Neuronal stem cell (in vitro differentiated cells): ENCODE measurements at regions not wholly inside any gene's neighbourhood (a gene's known extent, or its start where the extent isn't known, plus 50 kb on each side); places are given as distances from the start of the nearest gene placed in this dataset.

Source experiments
- DNase-seq: peaks from one replicate; pipeline ENCODE4 v3.0.0-alpha.2; 2013; ENCODE audit warnings: low spot score
- H2AFZ ChIP-seq: one replicate; pipeline ENCODE4 v1.6.1; 2013; ENCODE audit warnings: mild to moderate bottlenecking, low read length, inconsistent platforms
- H2AK5ac ChIP-seq: 2 replicates; pipeline ENCODE4 v1.6.1; 2013; ENCODE audit warnings: low read depth, mild to moderate bottlenecking, inconsistent platforms, low read length, moderate library complexity, mixed read lengths
- H2BK120ac ChIP-seq: 2 replicates; pipeline ENCODE4 v1.6.1; 2013; ENCODE audit warnings: low read depth, mild to moderate bottlenecking, inconsistent platforms, low read length, moderate library complexity, mixed read lengths
- H2BK12ac ChIP-seq: one replicate; pipeline ENCODE4 v1.6.1; 2013; ENCODE audit warnings: low read length, inconsistent platforms
- H2BK15ac ChIP-seq: 2 replicates; pipeline ENCODE4 v1.6.1; 2013; ENCODE audit warnings: mild to moderate bottlenecking, low read length, inconsistent platforms, mixed read lengths
- H2BK5ac ChIP-seq: one replicate; pipeline ENCODE4 v1.6.1; 2013; ENCODE audit warnings: inconsistent platforms, mild to moderate bottlenecking, low read length, moderate library complexity
- H3K14ac ChIP-seq: one replicate; pipeline ENCODE4 v1.6.1; 2013; ENCODE audit warnings: low read length, inconsistent platforms
- H3K18ac ChIP-seq: 2 replicates; pipeline ENCODE4 v1.6.1; 2013; ENCODE audit warnings: low read length, inconsistent platforms
- H3K23ac ChIP-seq: 2 replicates; pipeline ENCODE4 v1.6.1; 2013; ENCODE audit warnings: low read depth, mild to moderate bottlenecking, mixed read lengths, low read length, inconsistent platforms; ENCODE audit not compliant: poor library complexity
- H3K27ac ChIP-seq: replicated peaks from 3 replicates; pipeline ENCODE4 v1.5.1; 2013; ENCODE audit warnings: low read length, inconsistent platforms
- H3K27me3 ChIP-seq, 3 experiments: 2 replicates each; pipeline ENCODE4 v1.6.1; 2013; ENCODE audit warnings: low read length in 3 of 3, mild to moderate bottlenecking in 2 of 3, inconsistent platforms in 1 of 3, low read depth in 1 of 3, mixed read lengths in 1 of 3, moderate library complexity in 1 of 3; ENCODE audit not compliant: control insufficient read depth in 3 of 3, insufficient read depth in 3 of 3
- H3K36me3 ChIP-seq, 2 donors: replicated peaks in 1 of 2; 2 replicates each; pipeline ENCODE4 v1.6.1; 2013; ENCODE audit warnings: low read length in 2 of 2; ENCODE audit not compliant: control insufficient read depth in 2 of 2, insufficient read depth in 2 of 2
- H3K4ac ChIP-seq: 2 replicates; pipeline ENCODE4 v1.6.1; 2013; ENCODE audit warnings: inconsistent platforms, mild to moderate bottlenecking, low read length, moderate library complexity
- H3K4me1 ChIP-seq, 2 donors: 1 replicate in 1 of 2; 2 replicates in 1 of 2; pipeline ENCODE4 v1.6.1; 2013; ENCODE audit warnings: low read length in 2 of 2, low read depth in 1 of 2; ENCODE audit not compliant: control insufficient read depth in 2 of 2, insufficient read depth in 1 of 2
- H3K4me2 ChIP-seq: one replicate; pipeline ENCODE4 v1.6.1; 2013; ENCODE audit warnings: mild to moderate bottlenecking, low read length, inconsistent platforms; ENCODE audit not compliant: insufficient read depth, poor library complexity, severe bottlenecking
- H3K4me3 ChIP-seq, 2 donors: 2 replicates each; pipeline ENCODE4 v1.5.1; 2013; ENCODE audit warnings: low read length in 2 of 2, mild to moderate bottlenecking in 2 of 2, inconsistent platforms in 1 of 2, moderate library complexity in 1 of 2
- H3K79me1 ChIP-seq: one replicate; pipeline ENCODE4 v1.6.1; 2013; ENCODE audit warnings: low read depth, mild to moderate bottlenecking, inconsistent platforms, low read length, moderate library complexity
- H3K9ac ChIP-seq: one replicate; pipeline ENCODE4 v1.6.1; 2013; ENCODE audit warnings: mild to moderate bottlenecking, low read depth, low read length, inconsistent platforms; ENCODE audit not compliant: poor library complexity
- H3K9me3 ChIP-seq, 2 donors: replicated peaks in 1 of 2; 2 replicates each; pipeline versions ENCODE3 to v1.6.1; 2013; ENCODE audit warnings: low read length in 2 of 2, mild to moderate bottlenecking in 2 of 2, inconsistent platforms in 1 of 2, low read depth in 1 of 2, mixed read lengths in 1 of 2, moderate library complexity in 1 of 2; ENCODE audit not compliant: control insufficient read depth in 2 of 2, insufficient read depth in 1 of 2
- H4K8ac ChIP-seq: one replicate; pipeline ENCODE4 v1.6.1; 2013; ENCODE audit warnings: low read depth, mild to moderate bottlenecking, inconsistent platforms, low read length, moderate library complexity
- H4K91ac ChIP-seq: one replicate; pipeline ENCODE4 v1.6.1; 2013; ENCODE audit warnings: low read length, low read depth, mild to moderate bottlenecking, inconsistent platforms; ENCODE audit not compliant: poor library complexity
- WGBS, 2 donors: extraction: QIAGEN DNeasy Blood & Tissue Kit; methylation state at CpG; one replicate each; pipeline ENCODE4 v1.1.7; 2013; ENCODE audit warnings: missing lambda C conversion rate in 2 of 2, mixed read lengths in 1 of 2; ENCODE audit not compliant: insufficient read length in 2 of 2, insufficient replicate concordance in 1 of 2; ENCODE audit errors: extremely low coverage in 2 of 2; 5-methylcytosine and 5-hydroxymethylcytosine counted together

DNA sequence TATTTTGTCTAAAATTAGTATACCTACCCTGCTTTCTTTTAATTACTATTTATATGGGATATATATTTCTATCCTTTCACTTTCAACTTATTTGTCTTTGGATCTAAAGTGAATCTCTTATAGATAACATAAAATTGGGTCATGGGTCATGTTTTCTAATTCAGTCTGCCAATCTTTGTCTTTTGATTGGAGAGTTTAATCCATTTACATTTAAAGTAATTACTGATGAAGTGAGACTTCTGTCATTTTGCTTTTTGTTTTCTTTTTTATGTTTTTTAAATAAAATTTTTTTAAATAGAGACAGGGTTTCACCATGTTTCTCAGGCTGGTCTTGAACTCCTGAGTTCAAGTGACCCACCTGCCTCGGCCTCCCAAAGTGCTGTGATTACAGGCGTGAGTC, 50.5 kb upstream of the PRDM1 start:
- Histone ChIP-seq H2AFZ (no peak overlapping the region), H3K27ac (no peak overlapping the region), H3K27me3 (no peaks in the 10 kb centered on the region), H4K91ac (no peak overlapping the region), H2BK120ac (no peak overlapping the region), H3K79me1 (no peaks in the 10 kb centered on the region), H3K9ac (no peak overlapping the region), H3K23ac (no peak overlapping the region), H3K4me3 (no peak overlapping the region), H3K4me2 (no peak overlapping the region), H2AK5ac (no peak overlapping the region), H3K9me3 (peaks cover 0 to 2% of the 10 kb centered on the region in 2 donors), H3K4me1 (no peaks in the 10 kb centered on the region), H2BK12ac (no peak overlapping the region), H4K8ac (no peak overlapping the region), H2BK15ac (no peak overlapping the region), H3K36me3 (no peaks in the 10 kb centered on the region), H3K18ac (no peak overlapping the region), H2BK5ac (no peak overlapping the region), H3K14ac (no peak overlapping the region), H3K4ac (no peak overlapping the region)
- WGBS, 2 donors: no CpG with 5 or more reads among the region's 2 CpGs
- DNase-seq: no peak

DNA sequence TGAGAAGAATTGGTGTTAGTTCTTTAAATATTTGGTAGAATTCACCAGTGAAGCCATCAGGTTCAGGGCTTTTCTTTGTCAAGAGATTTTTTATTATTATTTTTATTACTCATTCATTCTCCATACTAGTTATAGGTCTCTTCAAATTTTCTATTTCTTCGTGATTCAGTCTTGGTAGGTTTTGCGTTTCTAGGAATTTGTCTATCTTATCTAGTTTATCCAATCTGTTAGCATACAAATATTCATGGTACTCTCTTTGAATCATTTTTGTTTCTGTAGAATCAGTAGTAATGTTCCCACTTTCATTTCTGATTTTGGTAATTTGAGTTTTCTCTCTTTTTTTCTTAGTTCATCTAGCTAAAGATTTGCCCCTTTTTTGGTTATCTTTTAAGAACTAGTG, 52.3 kb upstream of the PRDM1 start:
- H3K23ac ChIP-seq: no peak overlapping the region
- H3K36me3 ChIP-seq: no peaks in the 10 kb centered on the region

DNA sequence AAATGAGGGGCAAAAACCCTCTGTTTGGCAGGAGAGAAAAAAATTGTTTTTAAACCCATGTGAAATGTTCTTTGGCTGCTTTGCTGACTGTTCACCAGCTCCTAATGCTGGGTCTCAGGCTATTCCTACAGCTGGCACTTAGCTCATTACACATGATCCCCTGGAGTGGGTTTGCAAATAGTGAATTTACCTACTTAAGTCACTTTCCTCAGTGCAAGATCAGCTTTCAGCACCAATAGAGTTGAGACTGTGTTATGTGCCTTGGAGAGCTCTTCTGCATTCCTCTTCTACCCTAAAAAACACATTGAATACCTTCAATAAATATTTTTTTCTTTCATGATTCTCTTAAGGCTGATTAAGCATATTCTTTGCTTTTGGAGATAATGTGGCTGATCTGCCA, 58.4 kb upstream of the PRDM1 start:
- no peak overlapping the region for H4K8ac ChIP-seq
- H2BK5ac ChIP-seq: no peak overlapping the region
- no peak overlapping the region for H2AFZ ChIP-seq
- H2AK5ac ChIP-seq: no peak overlapping the region
- peaks cover 0 to 2% of the 10 kb centered on the region in 2 donors for H3K4me1 ChIP-seq
- no peak overlapping the region for H2BK12ac ChIP-seq
- H3K9me3 ChIP-seq: no peaks in the 10 kb centered on the region
- DNase-seq: no peak
- no peak overlapping the region for H4K91ac ChIP-seq
- no peak overlapping the region for H3K4me3 ChIP-seq
- no peak overlapping the region for H3K14ac ChIP-seq
- H3K4ac ChIP-seq: no peak overlapping the region
- H2BK15ac ChIP-seq: no peak overlapping the region
- H2BK120ac ChIP-seq: no peak overlapping the region
- H3K23ac ChIP-seq: no peak overlapping the region
- H3K18ac ChIP-seq: no peak overlapping the region
- H3K9ac ChIP-seq: no peak overlapping the region
- no peaks in the 10 kb centered on the region for H3K36me3 ChIP-seq
- H3K4me2 ChIP-seq: no peak overlapping the region
- no peaks in the 10 kb centered on the region for H3K79me1 ChIP-seq
- H3K27me3 ChIP-seq: no peaks in the 10 kb centered on the region
- H3K27ac ChIP-seq: no peak overlapping the region

More for the DNA sequence above, 52.3 kb upstream of the PRDM1 start:
- H3K4me1 ChIP-seq: no peaks in the 10 kb centered on the region
- H2BK5ac ChIP-seq: no peak overlapping the region
- no CpG with 5 or more reads among the region's 2 CpGs for WGBS, 2 donors
- no peak overlapping the region for H3K9ac ChIP-seq
- H3K27ac ChIP-seq: no peak overlapping the region
- H4K8ac ChIP-seq: no peak overlapping the region
- no peaks in the 10 kb centered on the region for H3K27me3 ChIP-seq
- peaks cover 0 to 2% of the 10 kb centered on the region in 2 donors for H3K9me3 ChIP-seq
- H3K4ac ChIP-seq: no peak overlapping the region
- H2BK120ac ChIP-seq: no peak overlapping the region
- H2AFZ ChIP-seq: no peak overlapping the region
- H3K14ac ChIP-seq: no peak overlapping the region
- no peak overlapping the region for H2BK15ac ChIP-seq
- no peak for DNase-seq
- no peak overlapping the region for H3K18ac ChIP-seq
- H4K91ac ChIP-seq: no peak overlapping the region
- no peaks in the 10 kb centered on the region for H3K79me1 ChIP-seq
- H2BK12ac ChIP-seq: no peak overlapping the region
- no peak overlapping the region for H2AK5ac ChIP-seq
- no peak overlapping the region for H3K4me2 ChIP-seq
- no peak overlapping the region for H3K4me3 ChIP-seq

DNA sequence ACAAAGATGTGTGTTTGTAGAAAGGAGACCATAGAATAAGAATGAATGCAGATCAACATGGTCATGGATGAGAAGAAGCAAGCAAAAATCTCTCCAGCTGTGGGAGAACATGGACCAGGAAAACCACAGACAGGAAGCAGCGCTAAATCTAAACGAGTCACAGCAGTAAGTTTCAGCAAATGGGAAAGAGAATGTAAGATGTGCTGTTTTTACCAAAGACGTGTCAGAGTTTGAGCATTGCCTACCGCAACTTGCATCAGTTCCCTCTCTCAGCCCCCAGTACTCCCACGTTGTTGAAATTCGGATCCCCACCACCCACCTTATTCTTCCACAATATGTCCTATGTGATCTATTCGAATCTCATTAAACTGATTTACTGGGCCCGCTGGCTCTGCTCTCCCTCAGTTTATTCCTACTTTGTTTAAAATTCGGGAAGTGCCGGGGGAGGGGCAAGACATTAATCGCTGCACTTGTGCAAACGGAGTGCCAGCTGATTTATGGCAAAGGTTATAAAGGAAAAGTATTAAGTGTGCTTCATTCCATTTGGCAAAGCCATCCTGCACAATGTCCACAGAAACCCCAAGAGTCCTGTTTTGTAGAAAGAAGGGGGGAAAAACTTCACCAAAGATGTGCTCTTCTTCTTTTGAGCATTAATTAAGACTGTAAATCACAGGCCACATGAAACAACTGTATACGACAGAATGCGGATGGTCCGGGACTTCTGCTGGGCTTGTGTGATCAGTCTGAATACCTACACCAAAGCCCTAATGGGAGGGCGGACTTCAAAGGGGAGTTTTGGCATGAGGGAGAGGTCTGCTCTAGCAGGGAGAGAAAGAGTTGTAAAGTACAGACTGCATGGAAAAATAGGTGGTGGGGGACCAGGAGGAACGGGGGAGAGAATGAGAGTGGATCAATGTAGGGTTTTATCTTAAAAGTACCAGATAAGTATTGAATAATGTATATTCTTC, 59.1 kb upstream of the PRDM1 start:
- Histone ChIP-seq H3K27ac (no peak overlapping the region), H3K4me2 (no peak overlapping the region), H2BK12ac (no peak overlapping the region), H2AK5ac (no peak overlapping the region), H3K4me1 (peaks cover 0 to 2% of the 10 kb centered on the region in 2 donors), H3K9ac (no peak overlapping the region), H2BK15ac (no peak overlapping the region), H3K4ac (no peak overlapping the region), H3K14ac (no peak overlapping the region), H3K9me3 (no peaks in the 10 kb centered on the region), H3K23ac (no peak overlapping the region), H4K8ac (no peak overlapping the region), H2AFZ (no peak overlapping the region), H3K36me3 (no peaks in the 10 kb centered on the region), H2BK120ac (no peak overlapping the region), H3K18ac (no peak overlapping the region), H3K4me3 (no peak overlapping the region), H3K79me1 (no peaks in the 10 kb centered on the region), H4K91ac (no peak overlapping the region), H2BK5ac (no peak overlapping the region), H3K27me3 (no peaks in the 10 kb centered on the region)
- no CpG with 5 or more reads among the region's 17 CpGs for WGBS, 2 donors
- DNase-seq: no peak
